WTC11 (cell line): ENCODE measurements at regions not wholly inside any gene's neighbourhood (a gene's known extent, or its start where the extent isn't known, plus 50 kb on each side); places are given as distances from the start of the nearest gene placed in this dataset. TPM values are rescaled to one million over a fixed set of nuclear protein-coding genes. Genes with fewer than 3 reads are reported as not detected.

Experiments
- ATAC-seq: fragments of 200-7000 bp; cut with Tn5 transposase; 2 replicates; pipeline ENCODE4 v1.10.0; 2021; ENCODE audit warnings: mild to moderate bottlenecking, moderate library complexity
- CTCF ChIA-PET: fragments of 300-600 bp; sonication (Branson Sonifier 250); formaldehyde crosslinking; loops from one replicate; lab custom pipeline; 2021; ENCODE audit warnings: antibody characterized with exemption; lab: Charles Lee
- POLR2A ChIA-PET: fragments of 350-600 bp; sonication (Branson Sonifier 250); formaldehyde crosslinking; loops from one replicate; lab custom pipeline; 2021; ENCODE audit warnings: antibody characterized with exemption; lab: Charles Lee
- DNase-seq: peaks from one replicate; pipeline ENCODE4 v3.0.0; 2021; ENCODE audit warnings: low spot score
- H3K27ac Mint-ChIP-seq: 2 replicates; pipeline ENCODE4 v1.8.0; 2021; ENCODE audit warnings: mixed read lengths
- H3K27me3 Mint-ChIP-seq: 2 replicates; pipeline ENCODE4 v1.8.0; 2021; ENCODE audit warnings: low read depth, mild to moderate bottlenecking, moderate library complexity, mixed read lengths
- H3K36me3 Mint-ChIP-seq: 2 replicates; pipeline ENCODE4 v1.8.0; 2021; ENCODE audit warnings: mixed read lengths
- H3K4me1 Mint-ChIP-seq: 2 replicates; pipeline ENCODE4 v1.8.0; 2022; ENCODE audit warnings: mixed read lengths
- H3K4me3 Mint-ChIP-seq: 2 replicates; pipeline ENCODE4 v1.8.0; 2021; ENCODE audit warnings: mild to moderate bottlenecking, moderate library complexity, mixed read lengths
- H3K9me3 Mint-ChIP-seq: 2 replicates; pipeline ENCODE4 v1.8.0; 2021; ENCODE audit warnings: mixed read lengths
- ATF1 ChIP-seq: sonication (generic); formaldehyde crosslinking; IDR thresholded peaks from 2 replicates; pipeline ENCODE4 v1.8.1; 2023; ENCODE audit warnings: mild to moderate bottlenecking, moderate library complexity, missing genetic modification reagents
- ELF4 ChIP-seq: sonication (generic); formaldehyde crosslinking; IDR thresholded peaks from 2 replicates; pipeline ENCODE4 v1.8.1; 2022; ENCODE audit warnings: low read depth, mild to moderate bottlenecking, moderate library complexity, missing genetic modification reagents
- ETV6 ChIP-seq: sonication (generic); formaldehyde crosslinking; IDR thresholded peaks from 2 replicates; pipeline ENCODE4 v1.8.1; 2022; ENCODE audit warnings: mild to moderate bottlenecking, missing genetic modification reagents
- FOXJ3 ChIP-seq: sonication (generic); formaldehyde crosslinking; IDR thresholded peaks from 2 replicates; pipeline ENCODE4 v1.9.0; 2021; ENCODE audit warnings: missing genetic modification reagents, mild to moderate bottlenecking, borderline replicate concordance
- FOXK1 ChIP-seq: sonication (generic); formaldehyde crosslinking; IDR thresholded peaks from 2 replicates; pipeline ENCODE4 v1.8.0; 2022; ENCODE audit warnings: mild to moderate bottlenecking, moderate library complexity, missing genetic modification reagents
- GABPB1 ChIP-seq: sonication (generic); formaldehyde crosslinking; IDR thresholded peaks from 2 replicates; pipeline ENCODE4 v1.8.1; 2023; ENCODE audit warnings: mild to moderate bottlenecking, missing genetic modification reagents
- IRF2 ChIP-seq: sonication (generic); formaldehyde crosslinking; IDR thresholded peaks from 2 replicates; pipeline ENCODE4 v1.8.0; 2022; ENCODE audit warnings: low read depth, missing genetic modification reagents, borderline replicate concordance
- JUN ChIP-seq: sonication (generic); formaldehyde crosslinking; IDR thresholded peaks from 2 replicates; pipeline ENCODE4 v1.8.0; 2023; ENCODE audit warnings: mild to moderate bottlenecking, missing genetic modification reagents
- MXD4 ChIP-seq: fragments of 250-450 bp; sonication (Bioruptor Pico); IDR thresholded peaks from 2 replicates; pipeline ENCODE4 v1.8.0; 2021; ENCODE audit warnings: mild to moderate bottlenecking, moderate library complexity, borderline replicate concordance
- MYBL2 ChIP-seq: sonication (generic); formaldehyde crosslinking; IDR thresholded peaks from 2 replicates; pipeline ENCODE4 v1.8.1; 2023; ENCODE audit warnings: mild to moderate bottlenecking, moderate library complexity, missing genetic modification reagents
- NFATC4 ChIP-seq: fragments of 250-450 bp; sonication (Bioruptor Pico); IDR thresholded peaks from 2 replicates; pipeline ENCODE4 v1.9.0; 2021; ENCODE audit warnings: mild to moderate bottlenecking
- NR3C1 ChIP-seq: sonication (generic); formaldehyde crosslinking; conservative IDR thresholded peaks from 2 replicates; pipeline ENCODE4 v1.8.1; 2023; ENCODE audit warnings: low read depth, mild to moderate bottlenecking, missing genetic modification reagents
- PRRX2 ChIP-seq: fragments of 250-450 bp; sonication (Bioruptor Pico); IDR thresholded peaks from 2 replicates; pipeline ENCODE4 v1.8.0; 2021; ENCODE audit warnings: mild to moderate bottlenecking
- RELA ChIP-seq: sonication (generic); formaldehyde crosslinking; IDR thresholded peaks from 2 replicates; pipeline ENCODE4 v1.8.1; 2022; ENCODE audit warnings: missing genetic modification reagents, mild to moderate bottlenecking, borderline replicate concordance
- RORB ChIP-seq: fragments of 250-450 bp; sonication (Bioruptor Pico); IDR thresholded peaks from 2 replicates; pipeline ENCODE4 v1.9.0; 2021; ENCODE audit warnings: mild to moderate bottlenecking
- SP1 ChIP-seq: sonication (generic); formaldehyde crosslinking; conservative IDR thresholded peaks from 2 replicates; pipeline ENCODE4 v1.8.1; 2022; ENCODE audit warnings: missing genetic modification reagents
- TCF7 ChIP-seq: sonication (generic); formaldehyde crosslinking; IDR thresholded peaks from 2 replicates; pipeline ENCODE4 v1.8.0; 2022; ENCODE audit warnings: mild to moderate bottlenecking, low read depth, missing genetic modification reagents, moderate library complexity
- TP53 ChIP-seq: sonication (generic); formaldehyde crosslinking; IDR thresholded peaks from 2 replicates; pipeline ENCODE4 v1.8.1; 2023; ENCODE audit warnings: mild to moderate bottlenecking, missing genetic modification reagents
- ZNF219 ChIP-seq: sonication (generic); formaldehyde crosslinking; IDR thresholded peaks from 2 replicates; pipeline ENCODE4 v1.8.0; 2023; ENCODE audit warnings: missing genetic modification reagents, mild to moderate bottlenecking, borderline replicate concordance
- ZNF232 ChIP-seq: sonication (generic); formaldehyde crosslinking; IDR thresholded peaks from 2 replicates; pipeline ENCODE4 v1.8.0; 2022; ENCODE audit warnings: mild to moderate bottlenecking, missing genetic modification reagents
- microRNA-seq: library from miRNA; unstranded; fragments of <30 nt; microRNA quantifications from one replicate; pipeline ENCODE4 v1.2.0, GENCODE V29; 2022; ENCODE audit warnings: borderline number of aligned reads
- TF ChIP-seq, protein P1 (sequence below): sonication (generic); formaldehyde crosslinking; IDR thresholded peaks from 2 replicates; pipeline ENCODE4 v1.8.0; 2022; ENCODE audit warnings: missing genetic modification reagents
- TF ChIP-seq, protein P2 (sequence below): sonication (generic); formaldehyde crosslinking; IDR thresholded peaks from 2 replicates; pipeline ENCODE4 v1.8.0; 2022; ENCODE audit warnings: mild to moderate bottlenecking, missing genetic modification reagents
- TF ChIP-seq, protein P3 (sequence below): sonication (generic); formaldehyde crosslinking; IDR thresholded peaks from 2 replicates; pipeline ENCODE4 v1.8.0; 2023; ENCODE audit warnings: missing genetic modification reagents
- TF ChIP-seq, protein P4 (sequence below): sonication (generic); formaldehyde crosslinking; IDR thresholded peaks from 2 replicates; pipeline ENCODE4 v1.8.1; 2023; ENCODE audit warnings: mild to moderate bottlenecking, moderate library complexity, missing genetic modification reagents

DNA sequence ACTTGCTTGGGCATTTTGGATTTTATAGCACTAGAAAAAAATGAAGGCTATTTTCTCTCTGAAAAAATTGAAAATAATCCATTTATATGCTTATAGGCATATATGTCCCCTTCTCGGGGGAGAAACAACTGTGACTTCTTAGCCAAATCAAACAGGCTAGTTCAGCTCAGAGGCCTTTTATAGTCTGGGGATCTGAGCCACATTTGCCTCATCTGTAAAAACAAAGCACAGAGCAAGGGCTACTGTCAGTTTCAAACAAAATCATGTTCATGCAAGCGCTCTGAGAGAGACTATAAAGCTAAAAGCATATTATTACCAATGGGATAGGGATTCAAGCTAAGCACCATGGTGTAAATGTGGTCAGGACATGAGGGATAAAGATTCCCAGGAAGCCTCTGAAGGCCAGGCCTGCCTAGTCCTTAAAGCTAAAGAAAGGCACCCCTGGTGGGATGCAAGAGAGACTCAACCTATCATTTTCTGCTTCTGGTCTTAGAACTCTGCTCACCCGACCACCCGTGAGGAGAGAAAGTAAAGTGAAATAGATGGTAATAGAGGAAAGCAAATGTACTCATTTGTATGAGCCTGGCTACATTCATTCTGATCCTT, 51.0 kb upstream of the IL12A start:
- CTCF ChIA-PET, result interaction anchor here (0.5 to 1.4 kb wide), 2 partner anchors 69 to 94 kb away, joined by 3 read pairs; no protein-coding TSS in a partner anchor
- H3K27ac Mint-ChIP-seq, result no peak overlapping the region
- DNase-seq, result no peak
- no peaks in the 10 kb centered on the region for H3K4me1 Mint-ChIP-seq
- H3K36me3 Mint-ChIP-seq, result peaks cover 24% of the 10 kb centered on the region
- no peak for ATAC-seq
- peaks cover 3% of the 10 kb centered on the region; the same call in 1 of the 2 replicates for H3K27me3 Mint-ChIP-seq
- POLR2A ChIA-PET, result no interaction called here
- peaks cover 34% of the 10 kb centered on the region for H3K9me3 Mint-ChIP-seq
- H3K4me3 Mint-ChIP-seq, result no peak overlapping the region
- no peak for TF ChIP-seq MXD4 (CRISPR knock-in tag)
- no peak for TF ChIP-seq NR3C1 (CRISPR knock-in tag)
- no peak for TF ChIP-seq RORB (CRISPR knock-in tag)
- TF ChIP-seq TCF7 (CRISPR knock-in tag), result no peak
- no peak for TF ChIP-seq GABPB1
- TF ChIP-seq ELF4 (CRISPR knock-in tag), result no peak
- no peak for TF ChIP-seq IRF2 (CRISPR knock-in tag)
- no peak for TF ChIP-seq ZNF232
- TF ChIP-seq JUN, result no peak
- no peak for TF ChIP-seq ZNF219 (CRISPR knock-in tag)
- TF ChIP-seq, protein P1, sequence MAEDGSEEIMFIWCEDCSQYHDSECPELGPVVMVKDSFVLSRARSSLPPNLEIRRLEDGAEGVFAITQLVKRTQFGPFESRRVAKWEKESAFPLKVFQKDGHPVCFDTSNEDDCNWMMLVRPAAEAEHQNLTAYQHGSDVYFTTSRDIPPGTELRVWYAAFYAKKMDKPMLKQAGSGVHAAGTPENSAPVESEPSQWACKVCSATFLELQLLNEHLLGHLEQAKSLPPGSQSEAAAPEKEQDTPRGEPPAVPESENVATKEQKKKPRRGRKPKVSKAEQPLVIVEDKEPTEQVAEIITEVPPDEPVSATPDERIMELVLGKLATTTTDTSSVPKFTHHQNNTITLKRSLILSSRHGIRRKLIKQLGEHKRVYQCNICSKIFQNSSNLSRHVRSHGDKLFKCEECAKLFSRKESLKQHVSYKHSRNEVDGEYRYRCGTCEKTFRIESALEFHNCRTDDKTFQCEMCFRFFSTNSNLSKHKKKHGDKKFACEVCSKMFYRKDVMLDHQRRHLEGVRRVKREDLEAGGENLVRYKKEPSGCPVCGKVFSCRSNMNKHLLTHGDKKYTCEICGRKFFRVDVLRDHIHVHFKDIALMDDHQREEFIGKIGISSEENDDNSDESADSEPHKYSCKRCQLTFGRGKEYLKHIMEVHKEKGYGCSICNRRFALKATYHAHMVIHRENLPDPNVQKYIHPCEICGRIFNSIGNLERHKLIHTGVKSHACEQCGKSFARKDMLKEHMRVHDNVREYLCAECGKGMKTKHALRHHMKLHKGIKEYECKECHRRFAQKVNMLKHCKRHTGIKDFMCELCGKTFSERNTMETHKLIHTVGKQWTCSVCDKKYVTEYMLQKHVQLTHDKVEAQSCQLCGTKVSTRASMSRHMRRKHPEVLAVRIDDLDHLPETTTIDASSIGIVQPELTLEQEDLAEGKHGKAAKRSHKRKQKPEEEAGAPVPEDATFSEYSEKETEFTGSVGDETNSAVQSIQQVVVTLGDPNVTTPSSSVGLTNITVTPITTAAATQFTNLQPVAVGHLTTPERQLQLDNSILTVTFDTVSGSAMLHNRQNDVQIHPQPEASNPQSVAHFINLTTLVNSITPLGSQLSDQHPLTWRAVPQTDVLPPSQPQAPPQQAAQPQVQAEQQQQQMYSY (CRISPR knock-in tag), result no peak
- TF ChIP-seq, protein P2, sequence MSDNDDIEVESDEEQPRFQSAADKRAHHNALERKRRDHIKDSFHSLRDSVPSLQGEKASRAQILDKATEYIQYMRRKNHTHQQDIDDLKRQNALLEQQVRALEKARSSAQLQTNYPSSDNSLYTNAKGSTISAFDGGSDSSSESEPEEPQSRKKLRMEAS, result no peak
- TF ChIP-seq FOXJ3, result no peak
- TF ChIP-seq TP53 (CRISPR knock-in tag), result no peak
- no peak for TF ChIP-seq ATF1 (CRISPR knock-in tag)
- TF ChIP-seq, all 79 proteins: peak for 0

DNA sequence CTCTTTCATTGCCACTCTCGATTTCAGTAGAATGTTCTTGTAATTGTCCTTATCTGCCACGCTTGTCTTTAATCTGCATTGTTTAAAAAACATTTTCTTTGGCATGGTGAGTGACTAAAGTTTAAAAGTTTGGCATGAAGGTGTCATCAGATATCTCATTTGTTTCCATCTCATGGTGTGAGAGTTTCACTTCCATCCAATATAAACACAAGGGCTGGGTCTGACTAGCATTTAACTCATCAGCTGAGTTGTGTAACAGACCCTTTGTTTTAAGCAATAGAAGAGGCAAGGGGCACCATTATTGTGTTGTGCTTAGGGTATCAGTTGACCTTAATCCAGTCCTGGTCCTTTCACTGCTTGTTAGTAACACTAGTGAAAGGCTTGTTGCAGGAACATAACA, 49.9 kb upstream of the IL12A start:
- ATAC-seq, result no peak
- TF ChIP-seq NFATC4 (CRISPR knock-in tag) (no peak), RELA (CRISPR knock-in tag) (no peak), FOXK1 (no peak), ETV6 (no peak), SP1 (no peak), PRRX2 (CRISPR knock-in tag) (no peak), MYBL2 (CRISPR knock-in tag) (no peak)
- TF ChIP-seq, protein P3, sequence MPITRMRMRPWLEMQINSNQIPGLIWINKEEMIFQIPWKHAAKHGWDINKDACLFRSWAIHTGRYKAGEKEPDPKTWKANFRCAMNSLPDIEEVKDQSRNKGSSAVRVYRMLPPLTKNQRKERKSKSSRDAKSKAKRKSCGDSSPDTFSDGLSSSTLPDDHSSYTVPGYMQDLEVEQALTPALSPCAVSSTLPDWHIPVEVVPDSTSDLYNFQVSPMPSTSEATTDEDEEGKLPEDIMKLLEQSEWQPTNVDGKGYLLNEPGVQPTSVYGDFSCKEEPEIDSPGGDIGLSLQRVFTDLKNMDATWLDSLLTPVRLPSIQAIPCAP, result no peak
- TF ChIP-seq, protein P4, sequence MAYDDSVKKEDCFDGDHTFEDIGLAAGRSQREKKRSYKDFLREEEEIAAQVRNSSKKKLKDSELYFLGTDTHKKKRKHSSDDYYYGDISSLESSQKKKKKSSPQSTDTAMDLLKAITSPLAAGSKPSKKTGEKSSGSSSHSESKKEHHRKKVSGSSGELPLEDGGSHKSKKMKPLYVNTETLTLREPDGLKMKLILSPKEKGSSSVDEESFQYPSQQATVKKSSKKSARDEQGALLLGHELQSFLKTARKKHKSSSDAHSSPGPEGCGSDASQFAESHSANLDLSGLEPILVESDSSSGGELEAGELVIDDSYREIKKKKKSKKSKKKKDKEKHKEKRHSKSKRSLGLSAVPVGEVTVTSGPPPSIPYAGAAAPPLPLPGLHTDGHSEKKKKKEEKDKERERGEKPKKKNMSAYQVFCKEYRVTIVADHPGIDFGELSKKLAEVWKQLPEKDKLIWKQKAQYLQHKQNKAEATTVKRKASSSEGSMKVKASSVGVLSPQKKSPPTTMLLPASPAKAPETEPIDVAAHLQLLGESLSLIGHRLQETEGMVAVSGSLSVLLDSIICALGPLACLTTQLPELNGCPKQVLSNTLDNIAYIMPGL (CRISPR knock-in tag), result no peak
- TF ChIP-seq, all 79 proteins: peak for 0
- no peak for DNase-seq
- CTCF ChIA-PET, result no interaction called here
- H3K27me3 Mint-ChIP-seq, result peaks cover 3% of the 10 kb centered on the region; the same call in 1 of the 2 replicates
- peaks cover 25% of the 10 kb centered on the region for H3K9me3 Mint-ChIP-seq
- H3K4me1 Mint-ChIP-seq, result no peaks in the 10 kb centered on the region
- H3K4me3 Mint-ChIP-seq, result no peak overlapping the region
- POLR2A ChIA-PET, result no interaction called here
- no peak overlapping the region for H3K27ac Mint-ChIP-seq
- peaks cover 16% of the 10 kb centered on the region for H3K36me3 Mint-ChIP-seq

Small RNAs in the stretch of these regions (microRNA-seq; reads per million reads assigned to microRNA genes)
- gene MIR3919, result not detected
